GM21619 (cell line): ENCODE measurements at regions not wholly inside any gene's neighbourhood (a gene's known extent, or its start where the extent isn't known, plus 50 kb on each side); places are given as distances from the start of the nearest gene placed in this dataset.

ENCODE experiments used
- ATAC-seq: cut with Tn5 transposase; IDR thresholded peaks from one replicate; pipeline ENCODE4 v1.9.1; 2021; ENCODE audit not compliant: unreplicated experiment

DNA sequence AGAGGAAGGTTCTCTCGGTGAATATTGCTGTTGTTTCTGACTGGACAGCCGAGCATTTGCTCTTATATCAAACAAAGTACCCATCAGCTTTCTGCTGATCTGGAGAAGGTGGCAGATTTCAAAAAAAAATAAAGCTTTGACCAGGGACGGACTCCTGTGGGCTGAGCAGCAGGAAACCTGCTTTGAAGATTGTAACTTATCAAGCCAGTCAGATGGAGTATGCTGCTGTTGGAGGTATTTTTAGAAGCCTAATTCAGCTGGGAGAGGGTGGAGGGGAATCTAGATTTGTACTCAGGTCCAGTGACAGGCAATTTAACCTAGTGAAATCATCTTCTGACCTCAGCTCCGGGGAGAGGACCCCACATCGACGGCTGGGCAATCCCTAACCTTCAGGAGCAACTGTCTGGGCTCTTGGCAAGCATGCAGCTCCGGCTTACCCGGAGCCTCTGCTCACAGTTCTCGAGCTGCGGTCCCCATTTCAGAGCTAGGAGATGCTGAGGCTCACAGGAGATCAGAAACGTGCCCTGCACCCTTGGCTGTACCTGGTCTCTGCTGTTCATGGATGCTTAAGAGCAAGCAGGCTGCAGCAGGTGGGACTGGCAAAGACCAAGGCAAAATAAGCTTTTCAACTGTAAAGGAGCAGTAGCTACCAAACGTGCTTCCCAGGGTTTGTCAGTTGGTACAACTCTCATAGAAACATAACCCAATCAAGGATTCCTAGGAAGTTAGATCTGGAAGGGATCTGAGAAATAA lies 89.3 kb upstream of the ST8SIA2 start:
- no peak for ATAC-seq

DNA sequence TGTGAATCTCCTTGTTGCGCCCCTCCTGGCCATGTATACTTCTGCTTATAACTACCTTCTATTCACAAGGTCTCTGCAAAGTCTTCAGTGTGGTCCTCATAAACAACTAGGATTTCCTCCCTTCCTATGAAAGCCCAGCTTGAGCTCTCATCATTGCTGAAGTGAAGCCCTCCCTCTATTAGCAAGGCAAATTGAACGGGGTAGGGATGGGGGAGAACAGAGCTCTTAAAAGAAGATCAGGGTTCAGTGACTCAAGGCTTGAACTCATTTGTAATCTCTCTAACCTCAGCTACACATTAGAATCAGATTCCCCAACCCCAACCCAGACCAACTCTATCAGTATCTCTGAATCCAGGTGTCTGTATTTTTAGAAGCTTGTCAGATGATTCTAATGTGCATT lies 88.3 kb upstream of the ST8SIA2 start:
- no peak for ATAC-seq

DNA sequence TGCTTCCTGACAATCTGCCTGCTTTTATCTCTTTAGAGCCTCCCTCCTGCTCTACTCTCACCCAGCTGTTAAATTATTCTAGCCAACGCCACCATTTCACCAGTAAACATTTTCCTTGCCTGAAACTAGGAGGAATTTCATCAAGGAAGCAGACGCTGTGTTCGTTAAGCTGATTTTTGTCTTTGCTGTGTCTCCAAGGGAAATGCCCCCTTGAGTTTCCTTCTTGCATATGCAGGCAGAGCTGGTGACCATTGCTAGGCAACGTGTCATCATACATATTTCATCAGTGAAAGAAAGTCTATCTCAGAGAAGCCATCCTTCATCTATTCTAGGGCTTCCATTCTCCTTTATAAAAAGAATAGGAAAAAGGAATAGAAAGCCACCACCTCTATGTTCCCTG lies 87.0 kb upstream of the ST8SIA2 start:
- ATAC-seq: no peak

DNA sequence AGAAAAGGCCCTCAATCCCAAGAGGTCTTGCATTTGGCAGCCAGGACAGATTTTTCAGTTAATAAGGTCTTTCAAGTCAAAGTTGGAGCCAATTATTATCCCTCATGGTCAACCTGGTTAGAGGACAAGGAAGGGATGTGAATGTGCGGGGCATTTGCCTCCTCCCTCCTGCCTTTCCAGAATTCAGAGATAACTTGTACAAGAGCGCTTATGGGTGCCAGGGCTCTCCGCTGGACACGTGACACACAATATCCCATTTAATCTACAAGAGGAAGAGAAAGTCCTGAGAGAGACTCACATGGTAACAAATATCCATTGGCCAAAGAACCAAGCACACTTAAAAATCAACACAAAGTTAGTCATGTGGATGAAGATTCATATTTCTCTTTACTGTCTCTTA lies 78.5 kb upstream of the ST8SIA2 start:
- no peak for ATAC-seq

DNA sequence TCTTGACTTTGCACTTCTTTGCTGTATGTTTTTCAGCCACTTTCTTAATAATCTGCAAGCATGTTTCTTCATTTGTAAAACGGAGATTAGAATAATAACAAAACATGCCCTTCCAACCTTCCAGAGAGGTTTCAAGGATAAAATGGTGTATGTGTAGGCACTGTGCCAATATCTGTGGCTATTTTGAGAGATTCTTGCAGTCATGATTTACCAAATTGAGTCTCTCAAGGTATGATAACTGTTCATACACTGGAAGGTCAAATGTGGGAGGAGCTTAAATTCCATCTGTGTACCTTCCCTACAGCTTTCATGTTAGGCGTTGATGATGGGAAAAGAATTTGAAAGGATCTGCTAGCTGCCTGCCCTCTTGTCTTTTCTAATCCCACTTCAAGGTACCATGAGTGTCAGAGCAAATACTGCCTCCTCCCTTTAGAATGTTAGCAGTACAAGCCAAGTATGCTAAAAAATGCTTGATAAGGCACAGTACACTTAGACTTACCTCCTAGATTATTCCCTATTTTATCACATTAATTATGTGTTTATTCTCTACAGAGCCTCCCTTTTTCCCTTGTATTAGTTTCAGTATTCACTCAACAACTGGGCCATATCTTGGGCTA lies 78.0 kb upstream of the ST8SIA2 start:
- ATAC-seq: no peak

DNA sequence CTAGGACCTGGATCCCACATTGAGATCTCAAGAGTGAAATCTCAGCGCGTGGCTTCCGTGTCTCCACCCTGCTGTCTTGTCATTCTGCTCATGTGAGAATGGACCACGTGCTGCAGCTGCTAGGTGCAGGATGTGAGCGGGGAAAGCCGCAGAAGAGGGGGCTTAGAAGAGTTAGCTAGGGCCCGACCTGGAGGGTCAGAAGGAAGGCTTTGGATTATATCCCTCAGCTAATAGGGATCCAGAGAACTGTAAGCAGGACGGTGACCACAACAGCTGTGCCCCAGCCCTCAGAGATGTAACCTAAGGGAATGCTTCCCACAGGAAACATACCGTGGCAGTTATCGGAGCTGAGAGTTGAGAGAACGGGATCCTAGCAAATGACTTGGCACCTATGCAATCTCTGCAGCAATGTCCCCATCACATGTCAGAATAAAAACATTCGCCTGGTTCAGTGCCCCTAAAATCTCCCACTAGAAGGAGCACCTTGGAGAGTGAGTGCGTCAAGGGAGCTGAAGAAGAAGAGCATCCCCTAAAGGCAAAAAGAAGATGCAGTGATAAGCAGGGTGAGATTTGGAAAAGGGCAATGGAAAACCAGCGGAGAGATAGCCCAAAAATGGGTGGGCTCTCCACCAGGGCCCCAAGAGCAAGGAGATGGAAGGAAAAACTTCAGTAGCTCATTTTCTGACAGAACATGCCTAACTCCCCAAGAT lies 76.9 kb upstream of the ST8SIA2 start:
- no peak for ATAC-seq

DNA sequence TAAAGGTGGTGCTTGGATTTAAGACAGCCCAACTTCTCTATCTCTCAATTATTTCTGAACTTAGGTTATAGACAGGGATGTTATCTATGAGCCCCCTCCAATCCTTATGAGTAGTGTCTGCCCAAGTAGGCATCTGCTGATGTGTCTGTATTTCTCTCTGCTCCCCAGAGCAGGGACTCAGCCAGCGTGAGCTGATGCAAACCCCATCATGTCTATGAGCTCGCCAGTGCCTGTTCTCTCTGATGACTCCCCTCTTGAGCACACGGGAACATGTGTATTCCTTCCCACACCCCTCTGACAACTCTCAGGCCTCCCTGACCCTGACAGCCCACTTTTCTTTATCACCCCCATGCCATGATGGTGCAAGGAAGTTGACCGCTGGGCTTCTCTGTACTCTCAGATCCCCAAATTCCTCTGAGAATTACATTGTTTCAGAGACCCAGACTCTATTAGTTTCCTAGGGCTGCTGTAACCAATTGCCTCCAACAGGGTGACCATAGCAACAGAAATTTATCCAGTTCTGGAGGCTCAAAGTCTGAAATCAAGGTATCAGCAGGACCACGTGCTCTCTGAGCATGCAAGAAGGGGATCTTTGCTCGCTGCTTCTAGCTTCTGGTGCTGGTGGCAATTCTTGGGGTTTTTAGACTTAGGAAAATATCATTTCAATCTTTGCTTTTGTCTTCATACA lies 73.5 kb upstream of the ST8SIA2 start:
- no peak for ATAC-seq

DNA sequence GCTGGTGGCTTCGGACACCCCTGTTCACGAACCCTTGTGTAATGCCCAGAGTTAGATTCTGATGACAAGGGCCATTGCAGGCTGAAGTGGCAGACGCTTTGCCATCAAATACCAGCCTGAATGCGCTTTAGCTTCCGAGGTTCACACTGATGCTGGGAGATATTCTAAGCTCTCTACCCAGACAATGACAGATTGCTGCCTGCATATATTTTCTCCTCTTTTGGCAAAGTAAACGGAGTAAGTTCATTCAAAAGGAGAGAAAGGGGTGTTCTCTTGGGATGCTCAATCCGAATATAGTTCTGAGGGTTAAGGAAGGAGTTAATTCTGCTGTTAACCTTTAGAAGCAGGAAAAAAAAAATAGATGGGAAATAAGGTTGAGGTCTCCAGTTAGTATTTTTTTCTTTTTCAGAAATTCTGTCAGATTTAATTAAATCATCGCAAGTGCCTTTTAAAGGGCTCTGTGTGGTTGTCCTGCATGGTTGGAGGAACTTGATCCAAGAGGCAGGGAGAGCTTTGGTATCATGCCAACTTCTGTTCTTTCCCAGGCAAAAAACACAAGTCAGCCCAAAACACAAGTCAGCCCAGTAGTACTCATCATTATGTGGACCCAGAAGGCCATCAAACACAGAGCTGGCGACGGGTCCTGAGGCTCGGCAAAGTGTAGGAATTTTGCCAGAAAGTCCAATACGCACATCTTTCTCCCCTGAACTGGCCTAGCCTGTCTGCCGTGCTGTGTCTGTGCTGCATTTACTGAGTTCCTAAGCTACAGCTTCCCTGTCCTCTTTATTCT lies 70.9 kb upstream of the ST8SIA2 start:
- ATAC-seq: no peak

DNA sequence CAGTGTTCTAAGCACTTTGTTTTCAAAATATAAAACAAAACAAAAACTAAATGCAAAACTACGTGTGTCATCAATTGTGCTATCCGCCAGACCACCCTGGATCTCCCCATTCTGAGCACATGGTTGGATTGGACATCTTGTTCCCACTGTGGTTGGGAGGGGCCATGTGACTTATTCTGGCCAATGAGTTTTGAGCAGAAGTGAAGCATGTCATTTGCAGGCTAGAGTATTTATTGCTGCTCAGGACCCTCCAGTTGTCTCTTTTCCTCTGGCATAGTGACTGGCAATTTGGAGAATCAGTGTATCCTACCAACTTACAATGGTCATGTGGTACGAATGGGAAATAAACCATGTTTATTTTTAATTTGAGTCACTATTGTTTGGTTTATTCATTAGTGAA lies 70.2 kb upstream of the ST8SIA2 start:
- ATAC-seq: no peak

DNA sequence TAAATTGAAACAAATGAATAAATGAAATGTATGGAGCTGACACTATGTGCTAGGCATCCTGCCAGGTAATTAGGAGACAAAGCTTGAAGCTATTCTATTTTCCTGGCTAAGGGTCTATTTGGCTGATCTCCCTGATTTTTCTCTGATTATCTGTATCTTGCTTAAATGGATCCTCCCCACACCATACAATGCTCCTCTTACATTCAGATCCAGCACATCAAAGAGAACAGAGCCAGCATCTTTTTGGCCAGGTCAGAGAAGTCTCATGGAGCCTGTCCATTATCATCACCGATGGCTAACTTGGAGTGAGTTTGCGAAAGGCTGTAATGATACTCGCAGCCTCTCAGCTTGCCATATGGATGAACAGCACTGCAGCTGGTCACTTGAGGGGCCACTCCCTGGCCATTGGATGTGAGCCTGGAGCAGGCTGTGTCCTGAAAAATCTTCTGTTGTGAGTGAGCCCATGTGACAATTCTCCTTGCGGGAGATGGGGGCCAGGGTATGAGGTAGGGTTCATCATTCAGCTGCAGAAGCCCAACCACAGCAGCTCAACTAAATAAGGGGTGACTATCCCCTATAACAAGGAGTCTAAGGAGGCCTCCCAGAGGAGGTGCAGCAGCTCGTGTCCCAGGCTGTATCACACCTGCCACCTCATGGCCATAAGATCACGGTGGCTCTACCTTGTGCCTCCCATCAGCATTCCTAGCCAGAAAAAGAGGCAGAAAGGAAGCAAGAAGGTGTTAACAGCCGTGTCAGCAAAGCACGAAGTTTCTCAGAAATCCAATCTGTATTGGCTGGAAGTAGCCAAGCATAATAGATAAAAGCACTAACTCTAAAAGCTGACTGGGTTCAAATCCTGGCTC lies 69.3 kb upstream of the ST8SIA2 start:
- ATAC-seq: no peak

DNA sequence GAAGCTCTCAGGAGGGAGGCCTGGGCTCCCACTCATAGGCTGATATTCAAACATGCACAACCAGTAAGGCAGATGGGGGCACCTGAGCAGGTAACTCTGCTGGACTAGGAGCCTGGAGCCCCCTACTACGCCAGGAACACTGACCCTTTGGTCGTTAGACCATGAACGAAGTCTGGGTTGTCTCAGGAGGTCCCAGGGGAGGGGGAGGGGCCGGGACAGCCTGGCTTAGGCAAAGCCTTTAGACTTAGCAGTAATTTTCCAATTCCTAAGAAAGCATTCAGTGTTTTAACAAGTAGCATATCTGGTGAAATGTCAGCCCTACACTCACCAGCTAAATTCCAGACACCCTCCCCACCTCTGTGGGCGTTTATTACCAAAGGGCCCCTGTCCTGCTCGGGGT lies 67.4 kb upstream of the ST8SIA2 start:
- ATAC-seq: no peak

DNA sequence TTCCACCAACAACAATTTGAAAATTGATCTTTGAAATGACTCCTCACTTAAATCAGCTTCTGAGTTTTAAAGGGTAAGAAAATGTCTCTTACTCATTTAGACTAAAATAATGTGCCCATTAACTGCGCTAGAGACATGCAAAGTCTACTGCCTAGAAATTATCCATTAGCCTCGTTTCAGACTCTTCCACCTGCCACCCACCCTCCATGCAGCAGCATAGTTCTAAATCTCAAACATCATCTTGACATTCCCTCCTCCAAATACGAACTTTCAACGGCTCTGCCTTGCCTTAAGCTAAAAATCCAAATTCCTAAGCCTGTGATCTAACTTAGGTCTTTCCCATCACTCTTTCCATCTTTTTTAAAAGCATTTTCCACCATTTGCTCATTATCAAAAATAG lies 66.6 kb upstream of the ST8SIA2 start:
- ATAC-seq: no peak

DNA sequence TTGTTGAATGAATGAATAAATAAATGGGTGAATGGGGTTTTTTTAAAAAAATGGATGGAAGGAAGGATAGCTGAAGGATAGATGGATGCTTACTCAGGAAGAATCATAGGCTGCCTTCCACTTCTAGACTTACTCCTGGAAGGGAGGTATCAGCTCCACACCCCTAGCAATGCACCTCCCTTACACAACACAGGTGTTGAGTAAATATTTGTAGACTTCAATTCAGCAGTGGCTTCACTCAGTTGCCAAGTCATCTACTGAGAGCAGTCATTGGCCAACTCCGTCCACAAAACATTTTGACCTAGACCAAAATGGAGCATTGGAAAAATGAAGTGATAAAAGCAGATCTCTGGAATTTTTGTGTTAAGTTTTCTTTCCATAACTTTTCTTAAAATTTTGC lies 65.5 kb upstream of the ST8SIA2 start:
- no peak for ATAC-seq

DNA sequence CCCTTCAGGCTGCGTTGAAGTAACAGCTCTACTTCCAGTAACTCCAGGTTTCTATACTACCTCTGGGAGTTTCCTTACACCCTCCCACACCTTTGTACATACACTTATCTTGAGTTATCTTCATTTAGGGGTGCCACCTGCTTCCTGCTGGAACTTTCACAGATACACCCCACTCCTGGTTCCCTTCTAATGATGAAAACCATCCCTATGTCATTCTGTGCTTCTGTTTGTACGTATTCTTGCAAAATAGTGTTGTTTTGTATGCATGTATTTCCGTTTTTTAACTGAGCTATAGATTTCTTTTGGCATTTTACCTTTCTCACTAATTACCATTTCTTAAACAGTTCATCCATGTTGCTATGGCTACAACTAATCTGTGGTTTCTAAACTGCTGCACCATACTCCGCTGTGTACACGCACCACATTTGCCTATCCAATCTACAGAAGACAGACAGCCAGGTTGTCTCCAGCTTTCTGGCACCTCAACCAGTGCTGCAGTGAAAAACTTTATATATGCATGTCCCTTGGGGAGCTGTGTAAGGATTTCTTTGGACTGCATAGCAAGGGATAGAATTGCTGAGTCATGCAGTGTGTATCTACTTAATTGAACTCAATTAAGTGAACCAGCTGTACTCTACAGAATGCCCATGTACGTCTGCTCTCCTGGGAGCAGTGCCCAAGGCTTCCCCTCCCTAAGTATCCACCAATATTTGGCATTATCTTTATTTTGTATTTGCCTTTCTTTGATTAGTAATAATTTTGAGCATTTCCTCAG lies 61.4 kb upstream of the ST8SIA2 start:
- ATAC-seq: no peak

DNA sequence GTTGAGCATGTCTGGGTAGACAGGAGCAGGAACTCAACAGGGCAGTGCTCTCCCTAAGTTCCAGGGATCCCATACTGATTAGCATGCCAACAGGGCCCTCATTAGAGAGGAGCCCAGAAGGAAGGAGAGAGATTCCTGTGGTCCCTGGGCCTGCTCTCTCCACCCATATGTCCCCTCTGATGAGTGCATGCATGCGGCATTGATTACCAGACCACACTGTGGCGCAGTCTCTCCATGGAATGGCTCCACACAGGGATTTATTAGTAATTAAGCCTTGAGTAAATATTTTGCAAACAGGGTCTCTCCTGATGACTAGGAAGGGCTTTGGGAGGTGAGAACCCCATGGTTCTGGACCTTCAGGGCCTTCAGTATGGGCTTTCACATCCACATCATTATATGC lies 60.0 kb upstream of the ST8SIA2 start:
- no peak for ATAC-seq

DNA sequence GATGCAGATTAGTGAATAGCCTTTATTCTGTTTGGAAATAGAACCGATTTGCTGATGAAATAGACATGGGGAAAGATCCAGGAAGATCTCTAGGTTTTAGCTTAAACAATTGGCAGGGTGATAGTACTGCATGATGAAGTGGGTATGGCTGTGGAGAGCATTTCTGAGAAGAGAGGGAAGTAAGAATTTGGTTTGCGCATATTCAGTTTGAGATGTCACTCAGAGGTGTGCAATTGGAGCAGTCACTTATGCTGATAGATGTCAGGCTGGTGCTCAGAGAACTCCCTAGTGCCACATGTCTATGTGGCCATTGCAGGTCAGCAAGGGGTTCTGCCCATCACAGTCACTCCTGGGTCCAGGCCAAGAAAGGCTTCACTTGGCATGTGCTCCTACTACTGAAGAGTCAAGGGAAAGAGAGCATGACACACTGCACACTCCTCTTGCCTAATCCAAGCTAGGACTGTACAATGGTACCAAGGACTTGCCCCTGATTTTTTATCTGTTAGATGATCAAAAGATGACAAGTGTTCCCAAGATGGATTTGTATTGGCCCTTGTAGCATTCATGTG lies 57.2 kb upstream of the ST8SIA2 start:
- no peak for ATAC-seq

DNA sequence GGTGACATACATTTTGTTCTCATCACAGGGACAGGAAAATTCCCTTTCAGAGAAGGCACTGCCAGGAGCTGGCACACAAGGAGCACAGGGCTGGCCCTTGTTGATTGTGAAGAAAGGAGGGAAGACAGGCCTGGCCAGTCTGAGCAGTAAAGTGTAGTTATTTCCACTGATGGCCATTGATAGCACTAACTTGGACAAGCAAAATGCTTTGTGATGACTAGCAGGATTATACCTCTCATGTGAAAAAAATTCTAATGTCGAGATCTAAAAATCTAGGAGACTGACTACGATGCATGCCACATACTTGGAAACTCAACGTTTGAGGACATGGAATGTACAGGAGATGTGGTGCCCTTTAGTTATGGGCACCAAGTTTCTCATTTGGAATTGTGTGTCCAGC lies 54.3 kb upstream of the ST8SIA2 start:
- no peak for ATAC-seq
